D721Med (cell line): ENCODE measurements at regions not wholly inside any gene's neighbourhood (a gene's known extent, or its start where the extent isn't known, plus 50 kb on each side); places are given as distances from the start of the nearest gene placed in this dataset.

Experiments
- DNase-seq: peaks from one replicate; pipeline ENCODE4 v3.0.0; 2011; ENCODE audit warnings: low spot score; ENCODE audit not compliant: insufficient read length
- FAIRE-seq: peaks from 2 replicates; lab custom pipeline; 2011; peaks lifted over from hg19 to GRCh38; lab: Jason Lieb, UNC
- TF ChIP-seq, protein P1 (sequence below): IDR thresholded peaks from 2 replicates; pipeline ENCODE4 v1.5.1; 2012; ENCODE audit warnings: mild to moderate bottlenecking, control low read depth; ENCODE audit not compliant: insufficient read depth; ENCODE audit errors: missing control alignments

DNA sequence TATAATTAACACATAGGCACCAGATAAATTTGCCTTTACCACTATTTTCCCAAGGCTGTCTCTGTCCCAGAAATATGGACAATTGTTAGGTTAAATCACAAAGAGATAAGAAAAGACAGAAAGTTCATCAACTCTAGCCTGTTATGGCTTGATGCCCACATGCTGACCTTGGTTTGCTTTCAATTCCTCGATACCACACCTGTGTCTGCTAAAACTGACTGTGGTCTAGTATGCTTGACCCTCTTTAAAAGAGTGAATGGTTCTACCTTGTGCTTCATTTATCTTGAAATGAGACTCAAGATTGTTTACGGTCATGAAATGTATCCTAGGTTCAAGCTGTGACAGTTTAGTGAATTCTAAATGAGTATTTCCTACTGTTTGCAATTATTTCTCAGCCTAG lies 909.0 kb upstream of the LRRTM1 start:
- FAIRE-seq (no peak), DNase-seq (no peak)
- TF ChIP-seq, protein P1, sequence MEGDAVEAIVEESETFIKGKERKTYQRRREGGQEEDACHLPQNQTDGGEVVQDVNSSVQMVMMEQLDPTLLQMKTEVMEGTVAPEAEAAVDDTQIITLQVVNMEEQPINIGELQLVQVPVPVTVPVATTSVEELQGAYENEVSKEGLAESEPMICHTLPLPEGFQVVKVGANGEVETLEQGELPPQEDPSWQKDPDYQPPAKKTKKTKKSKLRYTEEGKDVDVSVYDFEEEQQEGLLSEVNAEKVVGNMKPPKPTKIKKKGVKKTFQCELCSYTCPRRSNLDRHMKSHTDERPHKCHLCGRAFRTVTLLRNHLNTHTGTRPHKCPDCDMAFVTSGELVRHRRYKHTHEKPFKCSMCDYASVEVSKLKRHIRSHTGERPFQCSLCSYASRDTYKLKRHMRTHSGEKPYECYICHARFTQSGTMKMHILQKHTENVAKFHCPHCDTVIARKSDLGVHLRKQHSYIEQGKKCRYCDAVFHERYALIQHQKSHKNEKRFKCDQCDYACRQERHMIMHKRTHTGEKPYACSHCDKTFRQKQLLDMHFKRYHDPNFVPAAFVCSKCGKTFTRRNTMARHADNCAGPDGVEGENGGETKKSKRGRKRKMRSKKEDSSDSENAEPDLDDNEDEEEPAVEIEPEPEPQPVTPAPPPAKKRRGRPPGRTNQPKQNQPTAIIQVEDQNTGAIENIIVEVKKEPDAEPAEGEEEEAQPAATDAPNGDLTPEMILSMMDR, result no peak

DNA sequence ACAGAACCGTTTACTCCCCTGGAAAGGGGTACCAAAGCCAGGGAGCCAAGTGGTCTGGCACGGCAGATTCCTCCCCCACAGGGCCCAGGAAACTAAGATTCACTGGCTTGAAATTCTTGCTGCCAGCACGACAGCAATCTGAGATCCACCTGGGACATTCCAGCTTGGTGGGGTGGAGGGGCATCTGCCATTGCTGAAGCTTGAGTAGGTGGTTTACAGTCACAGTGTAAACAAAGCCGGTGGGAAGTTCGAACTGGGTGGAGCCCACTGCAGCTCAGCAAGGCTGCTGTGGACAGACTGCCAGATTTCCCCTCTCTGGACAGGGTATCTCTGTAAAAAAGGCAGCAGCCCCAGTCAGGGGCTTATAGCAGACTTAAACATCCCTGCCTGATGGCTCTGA lies 901.7 kb upstream of the LRRTM1 start:
- TF ChIP-seq, protein P1, result no peak
- DNase-seq (no peak), FAIRE-seq (no peak)

DNA sequence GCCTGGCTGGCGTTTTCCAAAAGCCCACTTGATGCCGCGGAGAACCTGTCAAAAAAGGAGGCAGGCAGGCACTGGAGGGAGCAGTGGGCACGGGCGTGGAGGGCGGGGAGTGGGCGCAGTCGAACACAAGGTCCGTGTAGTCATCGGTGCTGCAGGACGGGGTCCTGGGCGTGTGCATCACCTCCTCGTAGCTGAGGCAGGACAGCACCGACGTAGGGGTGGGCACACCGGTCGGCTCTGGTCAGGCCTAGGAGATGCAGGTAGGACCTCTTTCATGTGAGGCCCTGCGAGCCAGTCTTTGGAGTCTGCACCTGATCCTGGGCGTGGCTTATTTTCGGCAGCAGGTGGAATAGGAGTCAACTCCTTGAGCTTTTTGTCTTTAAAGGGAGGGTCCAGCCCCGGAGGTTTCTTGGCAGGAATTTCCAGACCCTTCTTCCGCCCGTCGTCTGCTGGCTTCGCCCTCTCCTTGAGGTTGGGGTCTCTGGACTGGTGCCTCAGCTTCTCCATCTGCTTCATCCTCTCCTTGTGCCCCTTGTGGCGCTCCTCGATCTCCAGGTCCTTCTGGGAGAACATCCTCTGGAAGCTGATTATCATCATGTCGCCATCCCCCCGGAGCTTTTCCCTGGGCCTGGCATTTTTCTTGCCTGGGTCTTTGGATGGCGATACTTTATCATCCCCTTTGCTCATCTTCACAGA lies 892.5 kb upstream of the LRRTM1 start:
- TF ChIP-seq, protein P1, result no peak
- no peak for FAIRE-seq
- no peak for DNase-seq

DNA sequence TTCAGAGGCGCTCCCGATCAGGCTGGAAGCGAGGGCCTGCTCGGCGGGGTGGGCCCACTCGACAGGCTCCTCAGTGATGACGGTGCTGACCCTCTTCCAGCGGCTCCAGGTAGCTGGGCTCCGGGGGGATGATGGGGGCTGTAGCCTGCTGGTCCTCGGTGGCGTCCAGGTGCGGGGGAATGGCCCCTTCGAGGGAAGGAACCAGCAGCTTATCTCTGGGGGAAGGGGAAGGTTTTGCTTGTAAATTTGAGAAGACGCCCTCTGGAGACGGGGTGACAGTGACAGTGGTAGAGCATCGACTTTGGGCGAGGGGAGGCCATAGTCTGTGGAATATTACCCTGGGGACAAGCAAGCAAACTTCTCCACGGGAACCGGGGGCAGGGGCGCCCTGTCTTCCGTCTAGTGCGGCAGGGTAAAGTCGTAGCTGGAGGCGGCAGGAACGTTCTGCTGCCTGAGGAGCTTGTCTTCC lies 891.9 kb upstream of the LRRTM1 start:
- DNase-seq (no peak), FAIRE-seq (no peak)
- TF ChIP-seq, protein P1, result no peak

DNA sequence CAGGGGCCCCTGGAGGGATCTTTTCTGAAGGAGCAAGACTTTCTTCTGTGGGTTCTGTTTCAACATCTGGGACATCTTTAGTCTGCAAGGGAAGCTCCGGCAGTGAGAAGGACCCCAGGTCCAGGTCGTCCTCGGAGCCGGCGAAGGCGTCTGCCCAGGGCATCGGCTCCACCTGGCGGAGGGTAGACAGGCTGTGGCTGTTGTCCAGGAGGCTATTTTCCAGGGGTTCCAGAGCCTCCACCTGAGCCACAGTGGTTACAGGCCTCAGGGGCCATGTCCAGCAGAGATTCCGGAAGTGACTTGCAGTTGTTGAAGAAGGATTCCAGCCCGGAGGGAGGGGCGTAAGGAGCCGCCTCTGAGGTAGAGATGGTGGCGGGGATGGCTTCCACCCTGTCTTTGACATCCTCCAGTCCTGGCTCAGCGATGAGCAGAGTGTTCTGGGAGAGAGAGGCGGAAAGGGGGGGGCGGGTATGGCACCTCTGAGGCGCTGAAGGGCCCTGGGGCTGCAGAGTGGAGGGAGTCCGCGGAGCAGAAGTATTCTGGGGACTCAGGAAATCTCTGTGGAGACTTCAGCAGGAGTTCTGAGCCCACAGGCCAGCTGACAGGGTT lies 891.3 kb upstream of the LRRTM1 start:
- no peak for FAIRE-seq
- TF ChIP-seq, protein P1, result no peak

DNA sequence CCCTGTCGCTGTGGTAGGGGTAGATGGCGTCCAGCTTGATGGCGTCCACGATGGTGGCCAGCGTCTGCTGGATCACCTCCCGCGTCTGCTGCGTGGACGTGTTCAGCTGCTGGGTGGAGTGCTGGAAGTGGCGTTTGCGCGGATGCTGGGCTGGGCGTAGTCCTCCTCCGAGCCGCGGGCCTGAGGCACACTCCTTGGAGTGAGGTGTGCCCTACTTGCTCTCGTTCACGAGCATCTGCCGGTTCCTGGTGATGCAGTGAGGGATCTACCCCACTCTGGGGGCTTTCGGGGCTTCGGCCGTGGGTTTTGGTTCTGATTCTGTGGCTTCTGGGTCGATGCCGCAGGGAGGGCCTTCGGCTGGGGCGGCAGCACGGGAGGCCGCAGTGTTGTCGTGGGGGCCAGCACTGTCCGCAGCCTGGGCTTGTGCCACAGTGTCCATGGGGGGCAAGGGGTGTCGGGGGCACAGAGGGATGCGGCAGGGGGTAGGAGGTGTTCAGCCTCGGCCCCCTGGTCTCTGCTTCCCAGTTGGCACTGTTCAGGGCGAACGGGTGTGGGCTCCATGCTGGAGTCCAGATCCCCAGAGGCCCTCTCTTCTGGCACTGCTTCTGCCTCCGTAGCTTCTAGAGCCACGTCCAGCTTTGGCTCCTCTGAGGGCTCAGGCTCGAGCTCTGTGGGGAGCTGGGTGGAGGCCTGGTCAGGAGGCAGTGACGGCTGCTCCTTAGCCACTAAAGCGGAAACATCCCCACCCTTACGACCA lies 890.6 kb upstream of the LRRTM1 start:
- no peak for FAIRE-seq
- TF ChIP-seq, protein P1, result no peak
- no peak for DNase-seq

More for the DNA sequence above, 891.3 kb upstream of the LRRTM1 start:
- DNase-seq, result no peak
